Panc1 (cell line): ENCODE measurements at regions not wholly inside any gene's neighbourhood (a gene's known extent, or its start where the extent isn't known, plus 50 kb on each side); places are given as distances from the start of the nearest gene placed in this dataset.

ENCODE experiments used
- ATAC-seq: fragments of 200-7000 bp; cut with Tn5 transposase; 2 replicates; pipeline ENCODE4 v1.9.1; 2020; ENCODE audit warnings: mild to moderate bottlenecking, moderate library complexity
- BruUV-seq: library from RNA; stranded (reverse); fragments of 400-500 nt; replicated peaks from 2 replicates; lab custom pipeline; 2021; lab: Mats Ljungman, UMichigan
- CTCF ChIA-PET: fragments of 300-600 bp; sonication (Branson Sonifier 250); formaldehyde crosslinking; loops from one replicate; lab custom pipeline; 2022; ENCODE audit warnings: antibody characterized with exemption; lab: Charles Lee
- POLR2A ChIA-PET: fragments of 300-600 bp; sonication (Branson Sonifier 250); formaldehyde crosslinking; loops from one replicate; lab custom pipeline; 2022; ENCODE audit warnings: antibody characterized with exemption; lab: Charles Lee
- DNase-seq: peaks from one replicate; pipeline ENCODE4 v3.0.0-alpha.2; 2010; ENCODE audit warnings: low read depth, low spot score
- H3K27ac ChIP-seq: 2 replicates; pipeline ENCODE4 v1.5.1; 2011; ENCODE audit warnings: mild to moderate bottlenecking, low read length, inconsistent platforms
- H3K27me3 ChIP-seq: fragments of 200-500 bp; sonication (Bioruptor generic); 2 replicates; pipeline ENCODE4 v1.6.0; 2014; ENCODE audit warnings: low read length, inconsistent platforms; ENCODE audit not compliant: control insufficient read depth, insufficient read depth
- H3K36me3 ChIP-seq: fragments of 200-500 bp; sonication (Bioruptor generic); 2 replicates; pipeline ENCODE4 v1.5.1; 2014; ENCODE audit warnings: inconsistent platforms, mild to moderate bottlenecking, low read length, moderate library complexity; ENCODE audit not compliant: control insufficient read depth, insufficient read depth
- H3K4me1 ChIP-seq: 2 replicates; pipeline ENCODE4 v1.5.1; 2011; ENCODE audit warnings: inconsistent platforms, mild to moderate bottlenecking, low read length, moderate library complexity; ENCODE audit not compliant: control insufficient read depth, insufficient read depth
- H3K4me3 ChIP-seq, 2 experiments: 2 replicates each; pipeline ENCODE4 v1.5.1; 2011 to 2012; ENCODE audit warnings: low read depth in 2 of 2, low read length in 2 of 2, mild to moderate bottlenecking in 2 of 2, inconsistent platforms in 1 of 2, moderate library complexity in 1 of 2
- H3K9me3 ChIP-seq: fragments of 200-500 bp; sonication (Bioruptor generic); 2 replicates; pipeline ENCODE4 v1.5.1; 2014; ENCODE audit warnings: low read depth, mild to moderate bottlenecking, inconsistent platforms, low read length, moderate library complexity; ENCODE audit not compliant: control insufficient read depth, insufficient read depth
- CTCF ChIP-seq: fragments of 450-650 bp; IDR thresholded peaks from 2 replicates; pipeline ENCODE4 v1.5.1; 2017; ENCODE audit warnings: mild to moderate bottlenecking
- POLR2AphosphoS5 ChIP-seq: IDR thresholded peaks from 2 replicates; pipeline ENCODE4 v1.6.1; 2012; ENCODE audit warnings: mild to moderate bottlenecking, low read depth, low read length, moderate library complexity
- REST ChIP-seq, 2 experiments: IDR thresholded peaks; 2 replicates each; pipeline ENCODE4 v1.6.1; 2011 to 2012; ENCODE audit warnings: low read depth in 2 of 2, control low read depth in 1 of 2, low read length in 1 of 2, mild to moderate bottlenecking in 1 of 2, moderate library complexity in 1 of 2; ENCODE audit not compliant: insufficient read depth in 1 of 2
- SIN3A ChIP-seq: IDR thresholded peaks from 2 replicates; pipeline ENCODE4 v1.6.1; 2012; ENCODE audit warnings: low read depth, mild to moderate bottlenecking, low read length, moderate library complexity, borderline replicate concordance; ENCODE audit not compliant: insufficient read depth
- TCF7L2 ChIP-seq: IDR thresholded peaks from 2 replicates; pipeline ENCODE4 v1.6.1; 2011; ENCODE audit warnings: mild to moderate bottlenecking, low read depth, low read length, inconsistent platforms
- in situ Hi-C: cut with HindIII; loops from 2 replicates; pipeline ENCODE4 v1.10.0; 2016; ENCODE audit warnings: low sequenced_read_pairs, low pct_unique_long_range_greater_than_20kb
- intact Hi-C: fragments of 100-400 bp; cut with micrococcal nuclease; formaldehyde crosslinking; loops from one replicate; pipeline ENCODE4 v1.10.0; 2022; ENCODE audit not compliant: unreplicated experiment

GRCh38 chr2:155633887-155634570 lies 698.5 kb downstream of the NR4A2 start:
- H3K36me3 ChIP-seq = no peaks in the 10 kb centered on the region
- BruUV-seq = no TSS peak
- H3K27ac ChIP-seq = no peak overlapping the region
- no peak for ATAC-seq
- in situ Hi-C loops = no loop called here
- H3K9me3 ChIP-seq = no peaks in the 10 kb centered on the region
- intact Hi-C loops = no loop called here
- no peak overlapping the region for H3K4me3 ChIP-seq
- H3K27me3 ChIP-seq = no peaks in the 10 kb centered on the region
- TF ChIP-seq TCF7L2 (no peak), REST (IDR thresholded peaks at IDR 0.05; ENCODE audit: insufficient read depth in 1 of 2, low read depth in 2 of 2, low read length in 1 of 2) (no peak), CTCF (no peak), POLR2AphosphoS5 (no peak), SIN3A (no peak)
- POLR2A ChIA-PET = no interaction called here
- no peak for DNase-seq
- no peaks in the 10 kb centered on the region for H3K4me1 ChIP-seq
- CTCF ChIA-PET = no interaction called here

GRCh38 chr2:155633060-155633839 lies 699.3 kb downstream of the NR4A2 start:
- no peaks in the 10 kb centered on the region for H3K27me3 ChIP-seq
- TF ChIP-seq SIN3A (no peak), POLR2AphosphoS5 (no peak), REST (IDR thresholded peaks at IDR 0.05; ENCODE audit: insufficient read depth in 1 of 2, low read depth in 2 of 2, low read length in 1 of 2) (no peak), TCF7L2 (no peak), CTCF (no peak)
- H3K4me3 ChIP-seq = no peak overlapping the region
- H3K4me1 ChIP-seq = no peaks in the 10 kb centered on the region
- CTCF ChIA-PET = no interaction called here
- intact Hi-C loops (no loop called here), in situ Hi-C loops (no loop called here)
- no peak overlapping the region for H3K27ac ChIP-seq
- BruUV-seq = no TSS peak
- no peak for DNase-seq
- no peak for ATAC-seq
- H3K9me3 ChIP-seq = no peaks in the 10 kb centered on the region
- POLR2A ChIA-PET = no interaction called here
- no peaks in the 10 kb centered on the region for H3K36me3 ChIP-seq
